ENCODE measurements at regions not wholly inside any gene's neighbourhood (a gene's known extent, or its start where the extent isn't known, plus 50 kb on each side); places are given as distances from the start of the nearest gene placed in this dataset.

DNA sequence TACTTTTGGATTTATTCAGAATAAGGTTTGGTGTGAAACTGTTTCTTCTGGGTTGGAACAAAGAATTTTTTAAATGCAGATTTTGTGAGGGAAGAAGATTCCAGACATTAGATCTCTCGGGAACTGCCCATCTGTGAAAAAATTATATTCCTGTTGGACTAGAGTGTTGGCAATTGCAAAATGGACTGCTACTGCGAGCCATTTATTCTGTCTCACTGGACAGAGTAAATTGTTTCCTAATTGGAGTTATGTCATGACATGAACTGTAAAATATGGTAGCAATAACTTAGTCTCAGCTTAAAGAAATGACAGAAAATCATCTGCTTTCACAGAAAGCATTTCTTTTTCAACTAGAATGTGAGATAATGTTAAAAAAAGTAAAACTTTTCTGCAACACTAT, 86.0 kb upstream of the MYCBP2 start:
- TF ChIP-seq, protein P1, sequence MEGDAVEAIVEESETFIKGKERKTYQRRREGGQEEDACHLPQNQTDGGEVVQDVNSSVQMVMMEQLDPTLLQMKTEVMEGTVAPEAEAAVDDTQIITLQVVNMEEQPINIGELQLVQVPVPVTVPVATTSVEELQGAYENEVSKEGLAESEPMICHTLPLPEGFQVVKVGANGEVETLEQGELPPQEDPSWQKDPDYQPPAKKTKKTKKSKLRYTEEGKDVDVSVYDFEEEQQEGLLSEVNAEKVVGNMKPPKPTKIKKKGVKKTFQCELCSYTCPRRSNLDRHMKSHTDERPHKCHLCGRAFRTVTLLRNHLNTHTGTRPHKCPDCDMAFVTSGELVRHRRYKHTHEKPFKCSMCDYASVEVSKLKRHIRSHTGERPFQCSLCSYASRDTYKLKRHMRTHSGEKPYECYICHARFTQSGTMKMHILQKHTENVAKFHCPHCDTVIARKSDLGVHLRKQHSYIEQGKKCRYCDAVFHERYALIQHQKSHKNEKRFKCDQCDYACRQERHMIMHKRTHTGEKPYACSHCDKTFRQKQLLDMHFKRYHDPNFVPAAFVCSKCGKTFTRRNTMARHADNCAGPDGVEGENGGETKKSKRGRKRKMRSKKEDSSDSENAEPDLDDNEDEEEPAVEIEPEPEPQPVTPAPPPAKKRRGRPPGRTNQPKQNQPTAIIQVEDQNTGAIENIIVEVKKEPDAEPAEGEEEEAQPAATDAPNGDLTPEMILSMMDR (conservative IDR thresholded peaks at IDR 0.05; ENCODE audit: low read length): no peak
- TF ChIP-seq EZH2phosphoT487 (IDR thresholded peaks at IDR 0.05; ENCODE audit: borderline replicate concordance, low read depth, low read length): no peak
